Ecto neural progenitor cell (in vitro differentiated cells): ENCODE measurements at regions not wholly inside any gene's neighbourhood (a gene's known extent, or its start where the extent isn't known, plus 50 kb on each side); places are given as distances from the start of the nearest gene placed in this dataset.
"Not testable (repeated sequence)": the region's sequence is repeated elsewhere in the genome, so short reads cannot be mapped to it uniquely, and the experiment has no call there.

Experiments used
- DNase-seq: peaks from one replicate; pipeline ENCODE4 v3.0.0-alpha.2; 2018; ENCODE audit warnings: low spot score

DNA sequence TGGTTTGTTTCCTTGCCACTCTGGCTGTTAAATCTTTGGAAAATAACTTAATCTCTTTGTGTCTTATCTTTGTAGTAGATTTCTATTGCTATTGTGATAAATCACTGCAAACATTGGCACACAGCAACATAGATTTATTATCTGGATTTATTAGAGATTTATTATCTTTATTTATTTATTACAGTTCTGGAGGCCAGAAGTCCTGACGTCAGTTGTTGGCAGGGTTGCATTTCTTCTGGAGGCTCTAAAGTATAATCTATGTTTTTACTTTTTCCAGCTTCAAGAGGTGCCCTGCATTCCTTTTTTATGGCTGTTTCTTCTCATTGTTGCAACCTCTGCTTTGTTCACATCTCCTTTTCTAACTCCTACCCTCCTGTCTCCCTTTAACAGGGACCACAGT is 542.8 kb downstream of the GRXCR1 start:
- no peak for DNase-seq

- DNase-seq = no peak
These were observed 560.4 kb downstream of the GRXCR1 start for GRCh38 chr4:43452948-43453347.

DNA sequence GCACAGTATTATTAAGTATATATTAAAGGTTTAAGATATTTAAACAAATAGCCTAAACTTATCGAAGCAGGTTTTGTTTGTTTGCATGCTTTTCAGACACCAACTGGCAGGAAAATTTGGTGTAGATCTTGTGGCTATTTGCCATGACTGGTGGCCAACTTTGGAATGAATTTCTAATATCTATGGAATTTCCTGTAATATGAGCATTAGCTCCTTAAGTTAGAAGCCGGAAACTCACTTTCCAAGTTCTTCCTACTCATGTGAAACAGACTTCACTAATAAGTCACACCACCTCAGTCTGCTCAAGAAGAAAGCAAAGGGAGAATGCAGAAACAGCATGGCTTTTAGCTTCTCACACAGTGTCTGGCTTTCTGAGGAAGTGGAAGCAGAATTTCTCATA is 563.9 kb downstream of the GRXCR1 start:
- no peak for DNase-seq

- DNase-seq = no peak
These were observed 565.4 kb downstream of the GRXCR1 start for GRCh38 chr4:43457866-43458265.

DNA sequence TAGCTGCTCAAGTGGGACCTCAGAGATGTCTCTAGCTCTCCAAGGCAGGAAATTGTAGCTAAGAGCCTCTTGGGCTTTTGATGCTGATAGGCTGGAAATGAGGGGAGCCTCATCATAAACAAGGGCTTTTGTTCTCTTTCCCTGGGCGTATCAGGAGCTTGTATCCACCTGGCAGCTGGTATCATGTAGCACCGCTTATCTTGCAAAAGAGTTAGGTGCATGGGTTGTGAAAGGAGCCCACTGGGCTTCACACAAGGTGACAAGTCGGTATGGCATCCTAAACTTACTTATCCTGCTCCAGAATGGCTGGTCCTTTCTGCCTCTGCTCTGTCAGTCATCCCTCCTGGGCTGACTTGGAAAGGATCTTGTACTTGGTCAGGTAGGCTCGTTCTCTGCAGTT is 565.8 kb downstream of the GRXCR1 start:
- no peak for DNase-seq

- DNase-seq = no peak
These were observed 579.4 kb downstream of the GRXCR1 start for GRCh38 chr4:43471950-43472349.

DNA sequence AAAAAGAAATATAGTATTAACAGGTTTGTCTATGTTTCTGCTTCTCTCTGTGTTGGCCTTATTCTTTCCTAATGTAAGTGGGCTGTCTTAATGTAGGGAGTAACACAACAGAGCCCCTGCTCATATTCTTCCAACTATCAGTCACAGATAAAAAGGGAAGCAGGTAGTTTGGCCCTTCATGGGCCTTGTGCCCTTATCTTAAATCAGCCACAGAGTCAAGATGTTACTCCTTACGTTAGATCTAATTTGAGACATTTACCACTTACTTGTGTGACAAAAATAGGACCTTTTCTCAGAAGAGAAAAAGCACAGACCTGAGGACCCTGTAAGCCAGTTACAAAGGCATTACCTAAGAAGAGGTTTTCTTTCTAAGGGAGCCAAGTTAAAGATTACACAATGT is 589.0 kb downstream of the GRXCR1 start:
- DNase-seq = no peak

DNA sequence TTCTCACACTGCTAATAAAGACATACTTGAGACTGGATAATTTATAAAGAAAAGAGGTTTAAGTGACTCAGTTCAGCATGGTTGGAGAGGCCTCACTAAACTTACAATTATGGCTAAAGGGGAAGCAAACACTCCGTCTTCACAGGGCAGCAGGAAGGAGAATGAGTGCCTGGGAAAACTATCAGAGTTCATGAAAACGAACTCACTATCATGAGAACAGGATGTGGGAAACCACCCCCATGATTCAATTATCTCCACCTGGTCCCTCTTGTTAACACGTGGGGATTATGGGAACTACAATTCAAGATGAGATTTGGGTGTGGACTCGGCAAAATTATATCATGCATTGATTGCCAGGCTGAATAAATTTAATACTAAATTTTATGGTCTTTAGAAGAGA is 592.7 kb downstream of the GRXCR1 start:
- DNase-seq = no peak

GRCh38 chr4:43496188-43496587 is 603.7 kb downstream of the GRXCR1 start:
- DNase-seq = no peak

GRCh38 chr4:43496602-43497001 is 604.1 kb downstream of the GRXCR1 start:
- DNase-seq = no peak

- not testable (repeated sequence) for DNase-seq
These were observed 613.3 kb downstream of the GRXCR1 start for GRCh38 chr4:43505823-43506222.

DNA sequence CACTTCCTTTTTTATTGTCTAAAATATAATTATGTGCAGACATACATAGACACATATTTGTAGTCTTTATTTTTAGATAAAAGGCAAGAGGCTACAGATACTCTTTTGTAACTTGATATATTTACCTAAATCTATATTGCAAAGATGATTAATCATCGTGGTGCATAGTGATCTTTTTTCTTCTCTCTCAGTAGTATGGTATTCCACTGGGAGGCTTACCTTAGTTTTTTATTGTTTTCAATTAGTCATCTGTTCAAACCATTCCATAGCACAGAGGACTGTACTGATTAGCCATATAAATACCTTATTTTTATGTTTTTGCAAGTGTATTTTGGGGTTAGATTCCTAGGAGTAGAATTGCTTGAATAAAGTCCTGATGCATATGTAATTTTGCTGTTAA is 619.7 kb downstream of the GRXCR1 start:
- no peak for DNase-seq

- no peak for DNase-seq
These were observed 633.1 kb downstream of the GRXCR1 start for GRCh38 chr4:43525646-43526045.

GRCh38 chr4:43547561-43547960 is 655.0 kb downstream of the GRXCR1 start:
- no peak for DNase-seq

GRCh38 chr4:43550981-43551627 is 658.6 kb downstream of the GRXCR1 start:
- no peak for DNase-seq

DNA sequence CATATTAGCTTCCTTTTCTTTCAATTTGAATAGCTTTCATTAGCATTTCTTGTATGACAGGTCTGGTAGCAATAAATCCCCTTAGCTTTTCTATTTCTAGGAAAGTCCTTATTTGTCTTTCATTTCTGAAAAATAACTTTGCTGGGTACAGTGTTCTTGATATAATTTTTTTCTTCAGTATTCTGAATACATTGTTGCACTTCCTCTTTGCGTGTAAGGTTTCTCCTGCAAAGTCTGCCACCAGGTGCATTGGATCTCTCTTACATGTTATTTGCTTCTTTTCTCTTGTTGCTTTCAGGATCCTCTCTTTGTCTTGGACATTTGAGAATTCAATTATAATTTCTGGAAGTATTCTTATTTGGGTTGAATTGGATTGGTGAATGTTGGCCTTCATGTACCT is 663.7 kb downstream of the GRXCR1 start:
- no peak for DNase-seq

- DNase-seq = no peak
These were observed 667.5 kb downstream of the GRXCR1 start for GRCh38 chr4:43560047-43560446.

GRCh38 chr4:43564107-43564506 is 671.6 kb downstream of the GRXCR1 start:
- no peak for DNase-seq

DNA sequence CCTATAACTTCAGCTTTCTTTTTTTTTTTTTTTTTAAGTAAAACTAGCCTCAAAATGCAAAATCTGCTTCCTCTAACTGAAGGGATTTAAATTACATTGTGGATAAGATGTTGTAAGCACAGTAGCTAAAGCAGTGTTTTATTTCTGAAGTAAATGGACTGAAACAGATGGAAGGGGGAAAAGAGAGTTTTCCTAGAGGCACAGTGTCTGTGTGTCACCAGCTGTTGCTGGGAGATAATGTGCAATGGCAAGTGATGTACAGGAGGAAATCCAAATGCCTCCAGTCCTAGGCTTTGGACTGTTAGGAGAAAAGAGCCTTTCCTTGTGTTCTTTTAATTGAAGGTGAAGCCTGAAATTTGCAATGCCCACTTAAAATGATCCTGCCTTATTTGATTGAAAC is 672.1 kb downstream of the GRXCR1 start:
- no peak for DNase-seq

DNA sequence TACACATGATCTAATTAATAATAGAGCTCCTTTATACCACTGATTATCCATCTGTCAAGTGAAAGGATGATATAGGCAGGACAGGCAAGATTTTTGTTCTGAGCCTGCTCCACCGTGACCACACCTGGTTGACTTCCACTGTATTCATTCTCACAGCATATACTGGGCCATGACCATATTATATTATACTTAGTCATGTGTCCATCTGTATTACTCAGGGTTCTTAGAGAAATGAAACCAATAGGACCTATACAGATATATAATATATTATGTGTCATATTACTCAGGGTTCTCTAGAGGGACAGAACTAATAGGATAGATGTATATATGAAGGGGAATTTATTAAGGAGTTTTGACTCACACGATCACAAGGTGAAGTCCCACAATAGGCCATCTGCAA is 675.1 kb downstream of the GRXCR1 start:
- DNase-seq = no peak

GRCh38 chr4:43586813-43587212 is 694.3 kb downstream of the GRXCR1 start:
- no peak for DNase-seq

DNA sequence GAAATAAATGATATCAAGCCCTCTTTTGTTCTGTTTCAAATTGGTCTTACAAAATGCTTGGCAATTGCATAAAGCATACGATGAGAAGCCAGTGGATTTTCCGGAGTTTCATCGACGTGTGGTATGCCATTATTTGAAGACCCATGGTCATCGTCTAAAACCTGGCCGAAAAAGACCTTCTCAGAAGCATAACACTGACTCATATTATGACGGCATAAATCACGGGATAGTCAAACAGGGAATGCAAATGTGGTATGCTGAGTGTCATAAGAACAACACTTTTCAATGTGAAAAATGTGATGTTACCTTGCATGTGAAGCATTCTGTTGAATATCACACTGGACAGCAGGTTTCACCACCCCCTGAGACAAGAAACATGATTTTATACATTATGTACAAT is 695.2 kb downstream of the GRXCR1 start:
- no peak for DNase-seq

GRCh38 chr4:43607400-43607799 is 714.9 kb downstream of the GRXCR1 start:
- no peak for DNase-seq

DNA sequence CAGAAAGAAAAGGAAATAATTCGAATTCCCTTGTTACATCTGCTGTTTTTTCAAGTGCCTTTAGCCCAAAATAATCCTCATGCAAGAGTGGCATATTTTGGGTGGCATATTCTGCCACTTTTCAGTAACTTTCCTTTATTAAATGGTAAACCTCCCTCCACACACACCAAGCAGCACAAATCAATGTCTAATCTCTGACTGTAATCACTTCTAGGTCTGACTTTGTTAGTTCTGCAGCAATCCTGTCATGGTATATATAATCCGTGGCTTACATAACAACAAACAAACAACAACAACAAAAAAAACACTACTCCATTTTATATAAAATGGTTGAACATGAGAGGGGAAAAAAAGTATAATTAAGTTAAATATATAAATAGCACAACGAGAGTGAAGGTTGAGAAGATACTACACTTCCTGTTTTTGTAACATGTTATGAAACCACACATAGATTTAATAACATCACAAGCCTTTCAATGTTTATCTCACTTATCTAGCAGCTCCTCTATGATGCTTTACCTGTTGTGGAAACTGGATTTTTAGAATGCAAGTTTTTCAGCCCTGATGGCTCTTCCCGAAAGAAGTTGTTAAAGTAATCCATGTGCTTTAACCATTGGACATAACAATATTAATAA is 715.4 kb downstream of the GRXCR1 start:
- no peak for DNase-seq
